ENCODE measurements at regions not wholly inside any gene's neighbourhood (a gene's known extent, or its start where the extent isn't known, plus 50 kb on each side); places are given as distances from the start of the nearest gene placed in this dataset.

DNA sequence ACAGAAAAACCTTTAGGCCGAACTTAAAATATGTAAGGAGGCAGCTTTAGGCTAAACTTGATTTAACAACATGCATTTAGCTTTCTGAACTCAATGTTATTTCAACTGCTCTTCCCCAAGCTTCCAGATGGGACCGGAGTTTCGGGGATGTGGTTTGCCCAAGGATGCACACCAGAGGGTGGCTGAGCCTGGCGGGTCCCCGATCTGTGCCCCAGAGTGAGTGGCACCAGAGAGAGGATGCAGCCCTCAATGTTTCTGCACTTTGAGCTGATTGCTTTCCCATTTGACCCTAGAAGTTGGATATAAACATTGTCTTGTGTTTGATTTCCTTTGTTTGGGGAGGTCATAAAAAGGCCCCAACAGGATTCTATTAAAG is 348.0 kb upstream of the TNRC6C start:
- Histone ChIP-seq H3K36me3 (ENCODE audit: insufficient read depth, low read length) (no peaks in the 10 kb centered on the region), H3K9ac (ENCODE audit: low read depth, low read length) (no peak overlapping the region), H3K4me1 (ENCODE audit: control insufficient read depth, insufficient read depth, low read length) (peaks cover 2% of the 10 kb centered on the region), H3K9me3 (replicated peaks; ENCODE audit: low read length) (no peaks in the 10 kb centered on the region), H3K4me2 (ENCODE audit: low read length) (no peak overlapping the region), H3K4me3 (ENCODE audit: low read length) (no peak overlapping the region), H3K27me3 (ENCODE audit: control insufficient read depth, insufficient read depth, low read length) (peaks cover 54% of the 10 kb centered on the region)

DNA sequence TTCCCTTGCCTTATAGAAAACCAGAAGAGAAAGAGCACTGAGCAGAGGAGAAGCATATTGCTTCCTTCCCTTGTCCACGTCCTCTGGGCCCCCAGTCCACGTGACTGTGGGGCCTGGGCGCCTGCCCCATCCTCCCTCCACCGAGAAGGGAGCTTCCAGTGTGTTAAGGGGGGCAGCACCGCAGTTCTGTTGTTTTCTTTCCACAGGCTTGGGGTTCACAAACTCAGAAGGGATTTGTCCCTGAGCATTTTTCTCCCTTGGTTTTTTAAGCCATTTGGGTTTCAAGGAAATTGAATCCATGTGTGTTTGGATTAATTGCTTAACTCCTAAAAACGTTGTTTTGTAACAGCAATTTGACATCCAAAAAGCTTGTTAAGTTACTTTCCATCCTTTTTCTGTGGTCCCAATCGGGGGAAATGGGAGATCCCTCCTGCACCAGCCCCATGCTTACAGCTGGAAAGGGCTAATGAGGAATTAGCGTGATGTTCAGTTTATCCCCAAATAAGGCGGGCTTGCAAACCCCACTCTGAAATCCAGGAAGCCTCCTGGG is 347.5 kb upstream of the TNRC6C start:
- Histone ChIP-seq H3K4me2 (ENCODE audit: low read length) (no peak overlapping the region), H3K4me3 (ENCODE audit: low read length) (no peak overlapping the region), H3K4me1 (ENCODE audit: control insufficient read depth, insufficient read depth, low read length) (peaks cover 7% of the 10 kb centered on the region), H3K9ac (ENCODE audit: low read depth, low read length) (no peak overlapping the region), H3K27me3 (ENCODE audit: control insufficient read depth, insufficient read depth, low read length) (peaks cover 54% of the 10 kb centered on the region), H3K9me3 (replicated peaks; ENCODE audit: low read length) (no peaks in the 10 kb centered on the region), H3K36me3 (ENCODE audit: insufficient read depth, low read length) (no peaks in the 10 kb centered on the region)

DNA sequence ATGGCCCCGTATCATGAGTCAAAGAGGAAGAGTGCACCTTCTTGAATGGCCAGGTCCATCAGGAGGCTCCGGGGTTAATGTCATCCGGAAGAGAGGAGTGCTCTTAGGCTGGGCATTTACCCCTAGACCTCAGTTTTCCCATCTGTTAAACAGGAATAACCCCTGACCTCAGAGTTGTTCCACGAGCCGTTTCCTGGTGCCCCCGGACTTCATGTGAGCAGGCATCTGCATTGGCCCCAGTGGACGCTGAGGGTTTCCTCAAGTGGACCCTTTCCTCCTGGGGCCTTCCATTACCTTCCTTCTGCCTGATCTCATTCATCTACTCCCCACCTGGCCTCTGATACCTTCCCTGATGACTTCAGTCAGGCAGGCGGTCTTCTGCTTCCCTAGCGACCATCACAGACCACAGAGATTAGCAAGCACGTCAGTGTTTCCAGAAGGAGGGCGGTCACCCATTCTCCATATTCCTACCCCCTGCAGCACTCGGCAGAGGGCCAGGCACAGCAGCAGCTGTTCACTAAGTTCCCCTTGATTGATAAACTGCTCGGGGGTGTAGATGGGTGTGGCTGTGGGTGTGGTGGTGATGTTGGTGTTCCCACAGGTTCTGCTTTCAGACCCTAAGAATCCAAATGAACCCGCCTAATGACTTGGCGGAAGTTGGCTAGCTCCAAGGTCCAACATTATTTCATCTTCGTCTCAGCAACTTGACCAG is 346.6 kb upstream of the TNRC6C start:
- Histone ChIP-seq H3K36me3 (ENCODE audit: insufficient read depth, low read length) (no peaks in the 10 kb centered on the region), H3K4me3 (ENCODE audit: low read length) (no peak overlapping the region), H3K4me2 (ENCODE audit: low read length) (no peak overlapping the region), H3K27me3 (ENCODE audit: control insufficient read depth, insufficient read depth, low read length) (peaks cover 54% of the 10 kb centered on the region), H3K4me1 (ENCODE audit: control insufficient read depth, insufficient read depth, low read length) (peaks cover 10% of the 10 kb centered on the region), H3K9ac (ENCODE audit: low read depth, low read length) (no peak overlapping the region), H3K9me3 (replicated peaks; ENCODE audit: low read length) (no peaks in the 10 kb centered on the region)

DNA sequence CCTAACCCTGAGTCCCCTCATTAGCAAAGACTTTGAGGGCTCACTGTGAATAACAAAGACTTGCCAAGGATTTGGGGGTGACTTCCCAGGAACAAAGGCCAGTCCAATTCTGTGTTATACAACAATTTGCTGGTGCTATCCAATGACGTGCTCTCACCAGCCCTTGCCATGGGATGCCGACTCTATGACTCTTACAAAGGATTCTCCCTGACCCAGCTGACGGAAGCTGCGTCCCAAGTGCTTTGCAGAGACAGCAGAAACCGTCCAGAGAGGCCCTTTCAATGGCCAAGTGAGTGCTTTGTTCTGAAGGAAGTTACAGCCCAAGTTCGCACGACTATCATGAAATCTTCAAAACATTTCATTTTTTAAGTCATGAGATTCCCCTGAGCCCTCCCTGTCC is 345.3 kb upstream of the TNRC6C start:
- Histone ChIP-seq H3K27me3 (ENCODE audit: control insufficient read depth, insufficient read depth, low read length) (peaks cover 44% of the 10 kb centered on the region), H3K4me3 (ENCODE audit: low read length) (no peak overlapping the region), H3K36me3 (ENCODE audit: insufficient read depth, low read length) (no peaks in the 10 kb centered on the region), H3K4me2 (ENCODE audit: low read length) (no peak overlapping the region), H3K9me3 (replicated peaks; ENCODE audit: low read length) (no peaks in the 10 kb centered on the region), H3K9ac (ENCODE audit: low read depth, low read length) (no peak overlapping the region), H3K4me1 (ENCODE audit: control insufficient read depth, insufficient read depth, low read length) (peaks cover 10% of the 10 kb centered on the region)

DNA sequence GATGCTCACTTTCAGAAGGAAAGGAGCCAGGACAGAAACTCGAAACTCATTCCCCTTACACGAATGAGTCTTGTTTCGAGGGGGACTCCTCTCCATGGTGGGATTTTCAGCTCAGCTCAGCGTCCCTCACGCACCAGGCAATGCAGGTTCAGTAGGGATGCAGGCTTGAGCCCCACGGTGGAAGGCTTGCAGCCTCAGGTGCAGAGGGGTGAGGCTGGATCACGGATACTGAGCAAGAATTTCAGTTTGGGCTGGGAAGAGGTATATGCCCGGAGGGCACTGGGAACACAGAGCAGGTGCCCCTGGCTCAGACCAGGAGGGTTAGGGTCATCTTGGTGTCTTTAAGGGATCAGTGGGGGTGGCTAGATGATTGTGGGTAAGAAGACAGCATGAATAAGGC is 344.9 kb upstream of the TNRC6C start:
- Histone ChIP-seq H3K36me3 (ENCODE audit: insufficient read depth, low read length) (no peaks in the 10 kb centered on the region), H3K9me3 (replicated peaks; ENCODE audit: low read length) (no peaks in the 10 kb centered on the region), H3K4me2 (ENCODE audit: low read length) (no peak overlapping the region), H3K4me1 (ENCODE audit: control insufficient read depth, insufficient read depth, low read length) (peaks cover 10% of the 10 kb centered on the region), H3K4me3 (ENCODE audit: low read length) (no peak overlapping the region), H3K27me3 (ENCODE audit: control insufficient read depth, insufficient read depth, low read length) (peaks cover 41% of the 10 kb centered on the region), H3K9ac (ENCODE audit: low read depth, low read length) (no peak overlapping the region)

DNA sequence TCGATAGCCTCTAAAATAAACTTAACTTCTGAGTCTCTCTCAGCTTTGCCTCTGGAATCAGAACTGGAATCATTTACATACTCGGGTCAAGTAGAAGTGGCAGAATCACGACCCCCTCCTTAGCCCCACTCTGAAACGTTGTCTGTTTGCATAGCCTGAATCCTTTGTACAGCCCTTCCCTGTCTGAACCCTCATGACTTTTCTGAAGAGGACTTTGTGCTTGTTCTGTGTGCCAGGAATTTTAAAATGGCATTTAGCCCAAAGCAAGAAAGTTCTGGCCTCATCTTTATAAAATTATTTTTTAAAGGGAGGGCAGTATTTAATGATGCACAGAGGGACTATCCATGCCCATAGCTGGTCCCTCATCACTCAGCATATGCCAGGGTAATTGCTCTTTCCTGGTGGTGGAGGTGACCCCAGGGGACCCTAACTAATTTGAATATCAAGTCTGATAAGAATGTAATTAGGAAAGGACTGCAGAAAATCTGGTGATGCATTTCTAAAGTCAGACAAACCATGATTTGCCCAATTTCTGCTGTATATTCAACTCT is 342.7 kb upstream of the TNRC6C start:
- no peaks in the 10 kb centered on the region for H3K36me3 ChIP-seq (ENCODE audit: insufficient read depth, low read length)
- H3K4me1 ChIP-seq (ENCODE audit: control insufficient read depth, insufficient read depth, low read length): peaks cover 17% of the 10 kb centered on the region
- peaks cover 30% of the 10 kb centered on the region for H3K27me3 ChIP-seq (ENCODE audit: control insufficient read depth, insufficient read depth, low read length)
- H3K9ac ChIP-seq (ENCODE audit: low read depth, low read length): no peak overlapping the region
- H3K4me2 ChIP-seq (ENCODE audit: low read length): no peak overlapping the region
- H3K9me3 ChIP-seq (replicated peaks; ENCODE audit: low read length): no peaks in the 10 kb centered on the region
- H3K4me3 ChIP-seq (ENCODE audit: low read length): no peak overlapping the region

DNA sequence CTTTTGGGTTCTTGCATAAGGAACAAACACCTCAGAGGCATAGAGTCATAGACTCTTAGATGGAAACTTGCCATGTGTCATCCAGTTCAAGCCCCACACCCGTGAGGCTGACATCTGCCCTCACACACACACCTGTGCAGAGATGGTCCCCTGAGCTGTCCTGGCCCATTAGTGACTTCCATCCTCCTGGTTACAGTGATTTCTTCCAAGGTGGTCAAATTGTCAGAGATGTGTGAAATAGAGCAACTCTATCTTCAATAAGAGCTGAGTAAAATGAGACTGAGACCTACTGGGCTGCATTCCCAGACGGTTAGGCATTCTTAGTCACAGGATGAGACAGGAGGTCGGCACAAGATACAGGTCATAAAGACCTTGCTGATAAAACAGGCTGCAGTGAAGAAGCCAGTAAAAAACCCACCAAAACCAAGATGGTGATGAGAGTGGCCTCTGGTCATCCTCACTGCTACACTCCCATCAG is 342.2 kb upstream of the TNRC6C start:
- H3K4me1 ChIP-seq (ENCODE audit: control insufficient read depth, insufficient read depth, low read length): peaks cover 17% of the 10 kb centered on the region
- H3K4me3 ChIP-seq (ENCODE audit: low read length): no peak overlapping the region
- H3K9me3 ChIP-seq (replicated peaks; ENCODE audit: low read length): no peaks in the 10 kb centered on the region
- peaks cover 27% of the 10 kb centered on the region for H3K27me3 ChIP-seq (ENCODE audit: control insufficient read depth, insufficient read depth, low read length)
- no peak overlapping the region for H3K4me2 ChIP-seq (ENCODE audit: low read length)
- no peaks in the 10 kb centered on the region for H3K36me3 ChIP-seq (ENCODE audit: insufficient read depth, low read length)
- H3K9ac ChIP-seq (ENCODE audit: low read depth, low read length): no peak overlapping the region

DNA sequence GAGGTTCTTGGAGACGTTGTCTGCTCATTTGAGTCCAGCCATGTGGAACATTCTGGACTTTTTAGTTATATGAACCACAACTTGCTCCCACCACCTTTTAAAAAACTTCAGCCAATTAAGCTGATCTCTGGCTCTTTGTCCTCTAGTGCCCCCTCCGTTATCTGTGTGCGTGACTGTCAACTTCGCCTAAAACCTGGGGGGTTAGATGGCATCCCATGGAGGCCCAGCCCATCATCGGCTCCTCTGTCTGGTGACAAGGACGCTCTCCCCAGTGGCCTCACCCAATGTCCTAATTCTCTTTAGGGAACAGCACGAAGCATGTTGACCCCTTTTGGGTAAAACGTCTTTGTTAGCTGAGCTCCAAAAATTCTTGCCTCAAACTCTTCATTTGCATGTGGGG is 341.0 kb upstream of the TNRC6C start:
- no peak overlapping the region for H3K9ac ChIP-seq (ENCODE audit: low read depth, low read length)
- H3K4me3 ChIP-seq (ENCODE audit: low read length): no peak overlapping the region
- no peak overlapping the region for H3K4me2 ChIP-seq (ENCODE audit: low read length)
- H3K27me3 ChIP-seq (ENCODE audit: control insufficient read depth, insufficient read depth, low read length): peaks cover 15% of the 10 kb centered on the region
- no peaks in the 10 kb centered on the region for H3K36me3 ChIP-seq (ENCODE audit: insufficient read depth, low read length)
- H3K9me3 ChIP-seq (replicated peaks; ENCODE audit: low read length): no peaks in the 10 kb centered on the region
- peaks cover 17% of the 10 kb centered on the region for H3K4me1 ChIP-seq (ENCODE audit: control insufficient read depth, insufficient read depth, low read length)

DNA sequence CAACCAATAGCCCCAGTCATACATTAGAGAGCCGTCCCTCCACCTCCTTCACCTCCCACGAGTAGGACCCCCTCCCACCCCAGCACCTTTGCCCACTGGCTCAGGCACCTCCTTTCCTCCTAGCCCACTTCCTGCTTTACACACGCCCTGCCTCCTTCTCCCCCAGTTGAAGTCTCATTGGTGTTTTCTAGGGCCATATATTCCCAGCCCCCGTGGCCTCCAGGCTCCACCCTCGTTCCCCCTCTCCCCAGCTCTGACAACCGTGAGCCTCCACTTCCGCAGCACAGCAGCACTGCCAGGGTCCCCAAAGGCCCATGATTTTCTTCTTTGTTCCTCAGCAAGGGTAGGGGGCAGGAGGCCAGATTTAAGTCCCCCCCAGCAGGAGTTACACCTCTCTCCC is 340.3 kb upstream of the TNRC6C start:
- peaks cover 9% of the 10 kb centered on the region for H3K27me3 ChIP-seq (ENCODE audit: control insufficient read depth, insufficient read depth, low read length)
- no peak overlapping the region for H3K4me2 ChIP-seq (ENCODE audit: low read length)

DNA sequence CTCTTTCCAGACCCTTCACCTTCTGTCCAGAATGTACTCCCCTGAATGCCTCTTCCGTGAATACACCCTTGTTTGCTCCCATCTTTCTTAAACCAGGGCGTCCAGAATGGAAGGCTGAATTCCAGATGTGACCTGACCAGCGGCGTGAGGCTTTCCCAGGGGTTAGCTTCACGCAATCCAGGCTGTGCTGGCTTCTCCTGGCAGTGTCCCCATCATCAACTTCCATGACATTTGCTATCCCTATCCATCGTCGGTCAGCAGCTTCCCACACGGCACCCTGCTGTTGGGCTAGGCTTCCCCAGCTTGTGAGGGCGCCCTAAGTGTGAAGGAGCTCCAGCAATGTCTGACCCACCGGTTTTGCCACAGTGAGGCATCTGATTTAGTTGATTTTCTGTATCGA is 339.8 kb upstream of the TNRC6C start:
- no peak overlapping the region for H3K4me3 ChIP-seq (ENCODE audit: low read length)

More for the DNA sequence above, 340.3 kb upstream of the TNRC6C start:
- Histone ChIP-seq H3K4me3 (ENCODE audit: low read length) (no peak overlapping the region), H3K9me3 (replicated peaks; ENCODE audit: low read length) (no peaks in the 10 kb centered on the region), H3K9ac (ENCODE audit: low read depth, low read length) (no peak overlapping the region), H3K36me3 (ENCODE audit: insufficient read depth, low read length) (no peaks in the 10 kb centered on the region), H3K4me1 (ENCODE audit: control insufficient read depth, insufficient read depth, low read length) (peaks cover 20% of the 10 kb centered on the region)

DNA sequence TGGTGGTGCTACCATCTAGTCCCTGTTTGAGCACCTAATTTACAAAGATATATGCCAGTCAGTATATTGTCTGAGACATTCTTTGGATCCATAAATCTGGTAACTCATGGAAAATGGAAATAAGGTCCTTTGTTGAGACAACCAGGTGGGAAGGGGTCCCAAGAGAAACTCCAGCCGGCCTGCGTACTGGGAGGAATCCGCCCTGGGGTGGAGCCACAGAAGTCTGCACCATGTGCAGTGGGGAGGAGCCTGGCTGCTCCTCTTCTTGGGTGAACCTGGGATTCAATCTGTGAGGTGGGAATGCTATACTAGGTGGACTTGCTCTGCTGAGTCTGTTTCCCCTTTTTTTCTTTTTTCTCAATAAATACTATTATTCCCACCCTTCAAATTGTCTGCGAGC is 339.2 kb upstream of the TNRC6C start:
- H3K9me3 ChIP-seq (replicated peaks; ENCODE audit: low read length): no peaks in the 10 kb centered on the region
- H3K9ac ChIP-seq (ENCODE audit: low read depth, low read length): no peak overlapping the region
- peaks cover 20% of the 10 kb centered on the region for H3K4me1 ChIP-seq (ENCODE audit: control insufficient read depth, insufficient read depth, low read length)
- no peak overlapping the region for H3K4me3 ChIP-seq (ENCODE audit: low read length)
- H3K36me3 ChIP-seq (ENCODE audit: insufficient read depth, low read length): no peaks in the 10 kb centered on the region
- H3K4me2 ChIP-seq (ENCODE audit: low read length): no peak overlapping the region
- H3K27me3 ChIP-seq (ENCODE audit: control insufficient read depth, insufficient read depth, low read length): no peaks in the 10 kb centered on the region

More for the DNA sequence above, 339.8 kb upstream of the TNRC6C start:
- Histone ChIP-seq H3K36me3 (ENCODE audit: insufficient read depth, low read length) (no peaks in the 10 kb centered on the region), H3K9me3 (replicated peaks; ENCODE audit: low read length) (no peaks in the 10 kb centered on the region), H3K4me1 (ENCODE audit: control insufficient read depth, insufficient read depth, low read length) (peaks cover 20% of the 10 kb centered on the region), H3K27me3 (ENCODE audit: control insufficient read depth, insufficient read depth, low read length) (peaks cover 3% of the 10 kb centered on the region), H3K4me2 (ENCODE audit: low read length) (no peak overlapping the region), H3K9ac (ENCODE audit: low read depth, low read length) (no peak overlapping the region)

DNA sequence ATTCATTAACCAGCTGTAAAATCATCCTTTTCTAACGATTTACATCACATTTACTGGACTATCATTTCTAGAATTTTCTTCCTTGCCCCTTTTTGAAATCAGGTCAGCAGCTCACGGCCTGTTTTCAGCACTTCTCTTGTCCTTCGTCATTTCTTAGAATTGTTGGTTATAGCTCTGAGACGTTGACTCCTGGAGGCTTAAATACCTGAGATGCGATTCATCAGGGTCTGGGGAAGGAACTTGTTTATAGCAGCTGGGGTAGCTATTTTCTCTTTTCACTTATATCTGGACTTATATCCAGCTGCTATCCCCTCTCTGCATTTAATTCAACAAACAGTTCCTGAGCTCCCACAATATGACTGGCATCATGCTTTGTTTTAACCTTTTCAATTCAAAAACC is 338.7 kb upstream of the TNRC6C start:
- Histone ChIP-seq H3K9ac (ENCODE audit: low read depth, low read length) (no peak overlapping the region), H3K4me2 (ENCODE audit: low read length) (no peak overlapping the region), H3K27me3 (ENCODE audit: control insufficient read depth, insufficient read depth, low read length) (no peaks in the 10 kb centered on the region), H3K4me3 (ENCODE audit: low read length) (no peak overlapping the region), H3K9me3 (replicated peaks; ENCODE audit: low read length) (no peaks in the 10 kb centered on the region), H3K36me3 (ENCODE audit: insufficient read depth, low read length) (no peaks in the 10 kb centered on the region), H3K4me1 (ENCODE audit: control insufficient read depth, insufficient read depth, low read length) (peaks cover 20% of the 10 kb centered on the region)
